Upper lobe of left lung (tissue), 4 donors: ENCODE measurements at regions not wholly inside any gene's neighbourhood (a gene's known extent, or its start where the extent isn't known, plus 50 kb on each side); places are given as distances from the start of the nearest gene placed in this dataset.

Experiments used
- EP300 ChIP-seq, 4 donors: sonication (generic); formaldehyde crosslinking; IDR thresholded peaks; one replicate each; pipeline ENCODE4 v1.5.1; 2017; ENCODE audit warnings: antibody characterized with exemption in 4 of 4, control low read depth in 2 of 4
- POLR2A ChIP-seq, 4 donors: fragments of 450-650 bp; IDR thresholded peaks; one replicate each; pipeline ENCODE4 v1.5.1; 2016 to 2017; ENCODE audit warnings: antibody characterized with exemption in 4 of 4, mild to moderate bottlenecking in 2 of 4
- POLR2AphosphoS5 ChIP-seq, 2 donors: sonication (generic); formaldehyde crosslinking; IDR thresholded peaks; one replicate each; pipeline ENCODE4 v1.5.1; 2017; ENCODE audit warnings: antibody characterized with exemption in 2 of 2
- TF ChIP-seq, protein P1 (sequence below), 6 experiments: fragments of 450-650 bp in 4 of 6; fragments of 200-600 bp in 2 of 6; sonication (generic) in 2 of 6; IDR thresholded peaks; one replicate each; pipeline ENCODE4 v1.5.1; 2016 to 2019; ENCODE audit warnings: antibody characterized with exemption in 6 of 6

DNA sequence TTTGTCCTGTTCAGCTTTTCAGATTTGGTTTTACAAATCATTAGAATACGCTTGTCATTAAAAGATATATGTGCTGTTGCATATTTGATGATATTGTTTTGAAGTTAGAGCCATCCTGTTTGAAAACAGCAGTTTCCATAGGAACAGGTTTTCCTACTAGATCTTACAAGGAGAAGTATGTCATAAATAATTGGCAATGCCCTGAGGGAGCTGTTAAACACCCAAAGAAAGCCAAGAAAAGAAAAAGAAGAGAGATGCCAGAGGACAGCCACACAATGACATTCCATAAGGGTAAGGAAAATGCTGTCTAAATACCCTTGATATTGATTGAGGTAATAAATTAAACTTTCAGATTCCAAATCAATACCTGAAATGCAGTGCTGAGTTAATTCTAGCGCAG, 392.2 kb upstream of the CRIM1 start:
- TF ChIP-seq, protein P1, sequence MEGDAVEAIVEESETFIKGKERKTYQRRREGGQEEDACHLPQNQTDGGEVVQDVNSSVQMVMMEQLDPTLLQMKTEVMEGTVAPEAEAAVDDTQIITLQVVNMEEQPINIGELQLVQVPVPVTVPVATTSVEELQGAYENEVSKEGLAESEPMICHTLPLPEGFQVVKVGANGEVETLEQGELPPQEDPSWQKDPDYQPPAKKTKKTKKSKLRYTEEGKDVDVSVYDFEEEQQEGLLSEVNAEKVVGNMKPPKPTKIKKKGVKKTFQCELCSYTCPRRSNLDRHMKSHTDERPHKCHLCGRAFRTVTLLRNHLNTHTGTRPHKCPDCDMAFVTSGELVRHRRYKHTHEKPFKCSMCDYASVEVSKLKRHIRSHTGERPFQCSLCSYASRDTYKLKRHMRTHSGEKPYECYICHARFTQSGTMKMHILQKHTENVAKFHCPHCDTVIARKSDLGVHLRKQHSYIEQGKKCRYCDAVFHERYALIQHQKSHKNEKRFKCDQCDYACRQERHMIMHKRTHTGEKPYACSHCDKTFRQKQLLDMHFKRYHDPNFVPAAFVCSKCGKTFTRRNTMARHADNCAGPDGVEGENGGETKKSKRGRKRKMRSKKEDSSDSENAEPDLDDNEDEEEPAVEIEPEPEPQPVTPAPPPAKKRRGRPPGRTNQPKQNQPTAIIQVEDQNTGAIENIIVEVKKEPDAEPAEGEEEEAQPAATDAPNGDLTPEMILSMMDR (IDR thresholded peaks at IDR 0.05), result no peak
- no peak for TF ChIP-seq POLR2A (IDR thresholded peaks at IDR 0.05)
- no peak for TF ChIP-seq EP300 (IDR thresholded peaks at IDR 0.05)
- TF ChIP-seq POLR2AphosphoS5 (IDR thresholded peaks at IDR 0.05), result no peak
